ENCODE measurements at regions not wholly inside any gene's neighbourhood (a gene's known extent, or its start where the extent isn't known, plus 50 kb on each side); places are given as distances from the start of the nearest gene placed in this dataset.

GRCh38 chr6:62465206-62465605 lies 179.2 kb upstream of the KHDRBS2 start (continued):
- TF ChIP-seq MYNN (IDR thresholded peaks at IDR 0.05) (no peak), MYNN (CRISPR knock-in tag; IDR thresholded peaks at IDR 0.05) (no peak), HBP1 (CRISPR knock-in tag; IDR thresholded peaks at IDR 0.05) (no peak)

DNA sequence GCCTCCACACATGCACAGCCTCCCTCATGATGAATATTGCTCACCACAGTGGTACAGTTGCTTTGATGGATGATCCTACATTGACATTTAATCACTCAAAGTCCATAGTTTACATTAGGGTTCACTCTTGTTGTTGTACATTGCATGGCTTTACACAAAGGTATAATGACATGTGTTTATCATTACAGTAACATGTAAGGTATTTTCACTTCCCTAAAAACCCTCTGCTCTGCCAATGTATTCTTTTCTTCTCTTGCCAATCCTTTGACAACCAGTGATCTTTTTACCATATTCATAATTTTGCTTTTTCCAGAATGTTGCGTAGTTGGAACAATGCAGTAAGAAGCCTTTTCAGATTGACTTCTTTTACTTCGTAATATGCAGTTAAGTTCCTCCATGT lies 166.6 kb upstream of the KHDRBS2 start:
- no peak overlapping the region for H3K9ac ChIP-seq (ENCODE audit: insufficient read depth in 1 of 2, low read depth in 2 of 2, low read length in 2 of 2)
- POLR2A ChIA-PET, result no interaction called here
- ATAC-seq, result no peak
- no peaks in the 10 kb centered on the region for H3K9me1 ChIP-seq (ENCODE audit: control insufficient read depth, insufficient read depth, low read length)
- no peaks in the 10 kb centered on the region; the same call in 1 of the 2 replicates for H3K9me3 ChIP-seq (replicated peaks; ENCODE audit: control insufficient read depth, insufficient read depth, low read depth, low read length)
- no peak overlapping the region for H3K27ac ChIP-seq (ENCODE audit: extremely low read depth, low read depth, low read length)
- intact Hi-C loops (cut with micrococcal nuclease) (no loop called here), in situ Hi-C loops (cut with MboI) (no loop called here)
- H4K20me1 ChIP-seq (replicated peaks; ENCODE audit: control insufficient read depth, insufficient read depth, low read length), result no peaks in the 10 kb centered on the region
- WGBS (ENCODE audit: insufficient coverage, low coverage, missing lambda C conversion rate), result 3% methylated on average over 2 of the region's 2 CpGs
- no peak overlapping the region for H2AFZ ChIP-seq (ENCODE audit: low read depth, low read length)
- no peak overlapping the region for H3K4me3 ChIP-seq
- DNase-seq (ENCODE audit: extremely low read depth in 1 of 4, low spot score in 3 of 4), result no peak
- no peak overlapping the region for H3K4me2 ChIP-seq (ENCODE audit: insufficient read depth, low read length)
- H3K4me1 ChIP-seq (replicated peaks in 1 of 2; ENCODE audit: control insufficient read depth in 2 of 2, insufficient read depth in 2 of 2, low read length in 2 of 2), result no peaks in the 10 kb centered on the region
- no peaks in the 10 kb centered on the region for H3K36me3 ChIP-seq (ENCODE audit: control insufficient read depth, insufficient read depth, low read length)
- H3K27me3 ChIP-seq (ENCODE audit: control insufficient read depth in 2 of 2, insufficient read depth in 2 of 2, low read length in 2 of 2), result no peaks in the 10 kb centered on the region
- CTCF ChIA-PET (ENCODE audit: low intra/inter-chr PET ratio), result no interaction called here
- FAIRE-seq, result no peak
- H3K79me2 ChIP-seq (ENCODE audit: control insufficient read depth, insufficient read depth, low read length), result no peaks in the 10 kb centered on the region
- BruUV-seq (replicated peaks), result no TSS peak
- TF ChIP-seq, protein P1, sequence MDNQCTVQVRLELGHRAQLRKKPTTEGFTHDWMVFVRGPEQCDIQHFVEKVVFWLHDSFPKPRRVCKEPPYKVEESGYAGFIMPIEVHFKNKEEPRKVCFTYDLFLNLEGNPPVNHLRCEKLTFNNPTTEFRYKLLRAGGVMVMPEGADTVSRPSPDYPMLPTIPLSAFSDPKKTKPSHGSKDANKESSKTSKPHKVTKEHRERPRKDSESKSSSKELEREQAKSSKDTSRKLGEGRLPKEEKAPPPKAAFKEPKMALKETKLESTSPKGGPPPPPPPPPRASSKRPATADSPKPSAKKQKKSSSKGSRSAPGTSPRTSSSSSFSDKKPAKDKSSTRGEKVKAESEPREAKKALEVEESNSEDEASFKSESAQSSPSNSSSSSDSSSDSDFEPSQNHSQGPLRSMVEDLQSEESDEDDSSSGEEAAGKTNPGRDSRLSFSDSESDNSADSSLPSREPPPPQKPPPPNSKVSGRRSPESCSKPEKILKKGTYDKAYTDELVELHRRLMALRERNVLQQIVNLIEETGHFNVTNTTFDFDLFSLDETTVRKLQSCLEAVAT (IDR thresholded peaks at IDR 0.05), result no peak
- TF ChIP-seq KDM5B (IDR thresholded peaks at IDR 0.05; ENCODE audit: insufficient replicate concordance, low read depth, low read length) (no peak), POLR2AphosphoS5 (IDR thresholded peaks at IDR 0.05; ENCODE audit: control insufficient read depth, insufficient read depth, low read depth, low read length) (no peak), ZNF121 (CRISPR knock-in tag; conservative IDR thresholded peaks at IDR 0.05) (no peak), TFAM (CRISPR knock-in tag; conservative IDR thresholded peaks at IDR 0.05) (no peak), TBL1XR1 (IDR thresholded peaks at IDR 0.05; ENCODE audit: low read length in 2 of 2) (no peak), CEBPB (tag; IDR thresholded peaks at IDR 0.05) (no peak), TFAP4 (CRISPR knock-in tag; IDR thresholded peaks at IDR 0.05; ENCODE audit: borderline replicate concordance) (no peak)
- TF ChIP-seq, protein P2, sequence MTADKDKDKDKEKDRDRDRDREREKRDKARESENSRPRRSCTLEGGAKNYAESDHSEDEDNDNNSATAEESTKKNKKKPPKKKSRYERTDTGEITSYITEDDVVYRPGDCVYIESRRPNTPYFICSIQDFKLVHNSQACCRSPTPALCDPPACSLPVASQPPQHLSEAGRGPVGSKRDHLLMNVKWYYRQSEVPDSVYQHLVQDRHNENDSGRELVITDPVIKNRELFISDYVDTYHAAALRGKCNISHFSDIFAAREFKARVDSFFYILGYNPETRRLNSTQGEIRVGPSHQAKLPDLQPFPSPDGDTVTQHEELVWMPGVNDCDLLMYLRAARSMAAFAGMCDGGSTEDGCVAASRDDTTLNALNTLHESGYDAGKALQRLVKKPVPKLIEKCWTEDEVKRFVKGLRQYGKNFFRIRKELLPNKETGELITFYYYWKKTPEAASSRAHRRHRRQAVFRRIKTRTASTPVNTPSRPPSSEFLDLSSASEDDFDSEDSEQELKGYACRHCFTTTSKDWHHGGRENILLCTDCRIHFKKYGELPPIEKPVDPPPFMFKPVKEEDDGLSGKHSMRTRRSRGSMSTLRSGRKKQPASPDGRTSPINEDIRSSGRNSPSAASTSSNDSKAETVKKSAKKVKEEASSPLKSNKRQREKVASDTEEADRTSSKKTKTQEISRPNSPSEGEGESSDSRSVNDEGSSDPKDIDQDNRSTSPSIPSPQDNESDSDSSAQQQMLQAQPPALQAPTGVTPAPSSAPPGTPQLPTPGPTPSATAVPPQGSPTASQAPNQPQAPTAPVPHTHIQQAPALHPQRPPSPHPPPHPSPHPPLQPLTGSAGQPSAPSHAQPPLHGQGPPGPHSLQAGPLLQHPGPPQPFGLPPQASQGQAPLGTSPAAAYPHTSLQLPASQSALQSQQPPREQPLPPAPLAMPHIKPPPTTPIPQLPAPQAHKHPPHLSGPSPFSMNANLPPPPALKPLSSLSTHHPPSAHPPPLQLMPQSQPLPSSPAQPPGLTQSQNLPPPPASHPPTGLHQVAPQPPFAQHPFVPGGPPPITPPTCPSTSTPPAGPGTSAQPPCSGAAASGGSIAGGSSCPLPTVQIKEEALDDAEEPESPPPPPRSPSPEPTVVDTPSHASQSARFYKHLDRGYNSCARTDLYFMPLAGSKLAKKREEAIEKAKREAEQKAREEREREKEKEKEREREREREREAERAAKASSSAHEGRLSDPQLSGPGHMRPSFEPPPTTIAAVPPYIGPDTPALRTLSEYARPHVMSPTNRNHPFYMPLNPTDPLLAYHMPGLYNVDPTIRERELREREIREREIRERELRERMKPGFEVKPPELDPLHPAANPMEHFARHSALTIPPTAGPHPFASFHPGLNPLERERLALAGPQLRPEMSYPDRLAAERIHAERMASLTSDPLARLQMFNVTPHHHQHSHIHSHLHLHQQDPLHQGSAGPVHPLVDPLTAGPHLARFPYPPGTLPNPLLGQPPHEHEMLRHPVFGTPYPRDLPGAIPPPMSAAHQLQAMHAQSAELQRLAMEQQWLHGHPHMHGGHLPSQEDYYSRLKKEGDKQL (CRISPR knock-in tag; IDR thresholded peaks at IDR 0.05; ENCODE audit: borderline replicate concordance), result no peak

Measured in K562 (cell line).